DMS53 treated with DMSO at 0.1 percent for 48 hours (cell line): ENCODE measurements at regions not wholly inside any gene's neighbourhood (a gene's known extent, or its start where the extent isn't known, plus 50 kb on each side); places are given as distances from the start of the nearest gene placed in this dataset.

Experiments
- DNase-seq: peaks from one replicate; lab custom pipeline; 2025; ENCODE audit not compliant: unreplicated experiment; lab: John Stamatoyannopoulos, UW

DNA sequence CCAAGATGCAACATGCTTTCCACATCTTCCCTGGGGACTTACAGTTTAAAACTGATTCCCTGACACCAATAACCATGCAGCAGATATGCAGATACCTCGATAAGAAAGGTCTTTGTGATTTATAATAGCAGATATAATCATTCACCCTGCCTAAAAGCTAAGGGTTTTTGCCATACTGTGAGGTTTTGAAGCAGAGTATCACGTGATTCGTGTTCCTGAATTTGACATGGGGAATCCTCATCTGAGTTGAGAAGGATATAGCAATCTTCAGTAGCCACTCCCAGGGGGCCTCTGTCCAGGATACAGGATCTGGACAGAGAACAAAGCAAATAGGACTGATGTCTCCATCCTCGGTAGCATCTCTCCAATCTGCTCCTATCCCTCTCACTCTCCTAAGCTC is 79.1 kb upstream of the SDK2 start:
- no peak for DNase-seq

DNA sequence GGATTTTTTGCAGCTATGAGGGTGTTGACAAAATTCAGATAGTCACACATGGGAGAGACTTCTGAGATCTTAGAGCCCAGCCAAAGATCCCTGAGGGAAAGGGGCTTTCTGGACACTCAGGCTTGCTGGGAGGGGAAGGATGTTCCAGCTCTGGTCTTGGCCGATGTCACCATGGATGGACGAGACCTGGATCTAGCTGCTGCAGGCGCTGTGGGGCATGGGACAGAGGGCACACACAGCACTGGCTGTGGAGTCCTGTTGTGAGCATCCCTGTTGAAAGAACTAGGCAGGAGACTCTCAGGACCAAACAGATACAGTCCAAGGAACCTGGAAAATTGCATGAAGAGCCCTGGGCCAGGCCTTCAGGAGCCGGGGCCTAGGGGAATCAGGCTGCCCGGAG is 80.1 kb upstream of the SDK2 start:
- no peak for DNase-seq

GRCh38 chr17:73724990-73725389 is 80.7 kb upstream of the SDK2 start:
- DNase-seq = no peak

- no peak for DNase-seq
Measured at GRCh38 chr17:73725794-73726515, 81.7 kb upstream of the SDK2 start.

DNA sequence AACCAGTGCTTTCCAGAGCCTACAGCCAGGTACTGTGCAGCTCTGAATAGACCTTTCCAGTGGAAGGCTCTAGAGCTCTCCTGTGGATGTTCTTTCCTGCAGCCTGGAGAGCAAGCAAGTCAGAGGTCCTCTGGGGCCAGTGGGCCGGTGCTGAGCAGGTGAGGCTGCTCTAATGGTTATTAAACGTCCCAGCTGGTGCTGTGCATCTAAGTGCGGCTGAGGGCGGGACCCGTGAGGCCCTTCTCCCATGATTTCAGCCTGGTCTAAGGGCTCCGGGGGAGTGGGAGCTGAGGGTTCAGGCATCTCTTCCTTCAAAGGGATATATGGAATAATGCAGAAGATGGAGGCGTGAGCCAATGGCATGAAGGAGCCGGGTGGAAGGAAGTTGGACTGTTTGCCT is 83.7 kb upstream of the SDK2 start:
- no peak for DNase-seq

DNA sequence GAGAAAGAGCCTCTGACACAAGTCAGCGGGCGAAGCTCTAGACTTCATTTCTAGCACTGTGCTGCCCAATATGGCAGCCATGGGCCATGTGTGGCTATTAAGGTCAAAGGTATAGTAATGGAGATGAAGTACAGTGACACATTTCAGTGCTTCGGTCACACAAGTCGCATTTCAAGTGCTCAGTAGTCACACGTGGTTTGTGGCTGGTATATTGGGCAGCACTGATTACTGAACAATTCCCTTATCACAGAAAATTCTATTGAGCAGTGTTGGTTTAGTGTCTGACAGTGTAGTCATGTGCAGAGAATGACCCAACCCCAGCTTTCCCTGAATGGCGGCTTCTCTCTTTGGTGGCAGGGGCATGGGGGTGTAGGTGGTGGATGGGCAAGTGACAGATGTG is 84.9 kb upstream of the SDK2 start:
- no peak for DNase-seq

DNA sequence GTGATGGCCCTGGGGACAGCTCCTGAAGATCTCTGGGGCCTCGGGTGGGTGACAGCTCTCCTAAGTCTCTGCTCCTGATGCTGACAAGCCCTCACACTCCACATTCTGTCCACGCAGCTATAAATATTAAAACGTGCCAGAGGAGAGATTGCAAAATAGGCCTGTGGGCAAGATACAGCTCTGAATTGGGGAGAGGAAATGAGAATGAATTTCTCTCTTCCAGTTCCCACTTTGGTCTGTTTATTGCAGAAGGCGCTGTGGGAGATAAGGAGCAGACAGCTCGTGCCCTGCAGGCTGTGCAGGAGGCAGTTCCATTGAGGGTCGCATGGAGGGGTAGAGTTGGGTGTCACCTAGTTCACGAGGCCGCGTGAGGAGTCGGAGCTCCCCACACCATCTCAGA is 87.5 kb upstream of the SDK2 start:
- DNase-seq = no peak

- no peak for DNase-seq
Measured at GRCh38 chr17:73733517-73733916, 89.3 kb upstream of the SDK2 start.

DNA sequence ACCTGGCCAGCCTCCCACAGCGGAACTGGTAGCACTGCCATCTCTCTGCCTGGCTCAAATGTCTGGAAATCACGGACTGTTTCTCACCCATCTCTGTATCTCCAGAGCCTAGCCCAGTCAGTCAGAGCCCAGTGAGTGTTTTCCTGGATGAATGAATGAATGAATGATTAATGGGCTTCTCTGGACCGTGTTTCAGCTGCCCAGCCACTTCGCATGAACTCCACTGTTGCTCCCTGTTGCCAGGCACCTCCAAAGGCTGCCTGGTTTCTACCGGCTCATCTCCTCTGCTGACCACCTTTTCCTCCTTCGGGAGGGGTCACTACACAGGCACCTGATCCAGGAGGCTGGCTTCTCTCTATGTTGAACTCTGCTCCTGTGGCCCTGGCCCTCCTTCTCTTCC is 91.0 kb upstream of the SDK2 start:
- no peak for DNase-seq

GRCh38 chr17:73738751-73739575 is 94.7 kb upstream of the SDK2 start:
- no peak for DNase-seq

DNA sequence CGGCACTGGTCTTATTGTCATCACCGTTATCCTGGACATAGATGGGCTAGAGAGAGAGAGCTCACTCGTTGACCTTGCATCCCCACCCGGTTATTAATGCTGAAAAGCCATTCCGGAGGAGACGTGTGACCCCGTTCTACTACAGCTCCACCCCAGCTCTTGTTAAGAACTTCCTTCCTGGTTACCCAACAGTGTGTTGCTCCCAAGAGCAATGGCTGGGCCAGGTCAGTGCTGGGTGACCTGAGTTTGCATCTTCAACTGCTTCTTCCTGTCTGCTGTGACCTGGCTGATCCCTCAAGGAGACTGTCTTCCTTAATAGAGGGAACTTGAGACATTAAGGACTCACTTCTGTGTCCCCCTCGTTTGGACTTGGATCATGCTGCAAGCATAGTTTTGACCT is 96.1 kb upstream of the SDK2 start:
- DNase-seq = no peak

- DNase-seq = no peak
Measured at GRCh38 chr17:73742948-73743381, 98.7 kb upstream of the SDK2 start.

DNA sequence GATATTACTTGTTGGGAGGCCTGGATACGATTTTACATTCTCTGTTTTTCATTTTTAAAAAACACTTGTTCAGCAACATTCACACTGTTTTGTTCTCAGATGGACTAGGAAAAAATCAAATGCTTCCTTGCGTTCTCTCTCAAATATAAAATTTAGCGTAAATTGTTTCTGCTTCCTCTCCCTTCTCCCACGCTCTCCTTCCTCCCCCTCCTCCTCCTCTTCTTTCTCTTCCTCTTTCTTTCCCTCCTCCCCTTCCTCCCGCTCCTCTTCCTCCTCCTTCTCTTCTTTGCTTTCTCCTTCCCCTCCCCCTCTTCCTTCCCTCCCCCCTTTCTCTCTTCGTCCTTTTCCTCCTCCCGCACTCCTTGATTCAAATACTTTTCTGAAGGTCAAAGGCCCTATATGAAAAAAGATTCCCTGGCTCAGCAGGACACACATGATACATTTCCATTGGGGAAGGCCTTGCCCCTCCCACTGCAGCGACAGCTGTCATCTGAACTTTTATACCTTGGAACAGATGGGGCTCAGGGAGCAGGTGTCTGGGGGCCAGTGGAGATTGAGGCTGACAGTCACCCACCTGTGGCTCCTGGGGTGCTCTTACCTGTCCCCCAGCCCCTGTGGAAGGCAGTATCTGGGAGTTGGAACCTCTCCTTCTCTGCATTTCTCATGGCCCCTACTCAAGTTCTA is 99.4 kb upstream of the SDK2 start:
- peak; percentile 10 for DNase-seq

DNA sequence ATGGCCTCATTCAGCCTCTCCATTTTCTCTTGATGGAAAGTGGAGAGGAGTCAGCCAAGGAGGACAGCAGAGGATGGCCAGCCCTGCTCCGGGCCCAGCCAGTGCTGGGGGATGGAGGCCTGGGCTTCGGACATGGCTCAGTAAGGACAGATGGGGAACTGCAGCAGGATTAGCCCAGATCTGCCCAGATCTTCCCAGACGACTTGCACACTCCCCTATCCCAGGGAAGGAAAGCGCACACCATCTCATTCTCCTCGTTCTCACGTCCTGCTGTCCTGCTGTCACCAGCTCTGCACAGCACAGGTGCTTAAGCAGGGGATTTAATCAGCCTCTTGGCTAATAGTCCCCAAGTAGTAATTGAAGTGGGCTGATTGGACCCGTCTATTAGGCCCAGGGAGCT is 100.2 kb upstream of the SDK2 start:
- DNase-seq = no peak

DNA sequence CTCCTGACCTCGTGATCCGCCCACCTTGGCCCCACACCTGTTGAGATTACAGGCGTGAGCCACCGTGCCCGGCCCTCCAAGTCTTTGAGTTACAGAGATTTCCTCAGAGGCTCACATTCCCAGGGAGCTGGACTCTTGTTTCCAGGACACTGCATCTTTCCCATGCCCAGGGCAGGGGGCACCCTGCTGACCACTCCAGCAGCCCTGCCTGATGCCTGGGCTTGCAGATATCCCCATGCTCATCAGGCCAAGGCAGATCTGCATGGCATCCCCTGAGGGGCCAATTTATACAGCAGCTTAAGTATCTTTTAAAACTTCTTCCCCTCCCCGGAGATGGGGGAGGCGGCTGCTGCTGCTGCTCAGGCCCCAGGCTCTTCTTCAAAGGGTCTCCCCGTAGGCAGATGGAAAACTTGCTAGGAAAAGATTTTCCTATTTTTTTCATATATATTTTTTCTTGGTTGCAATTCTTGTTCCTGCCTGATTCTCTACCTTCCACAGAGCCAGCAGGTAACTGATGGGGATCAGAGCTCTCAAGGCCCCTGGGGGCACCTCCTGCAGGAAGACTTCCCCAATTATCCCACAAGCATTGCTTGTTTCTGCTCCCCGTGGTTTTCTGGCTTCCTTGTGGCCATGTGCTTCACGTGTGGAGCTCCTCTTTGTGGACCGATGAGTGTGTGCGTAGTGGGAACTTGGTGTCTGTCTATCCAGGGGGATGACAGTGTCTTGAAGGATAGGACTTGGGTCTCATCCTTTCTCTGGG is 102.2 kb upstream of the SDK2 start:
- DNase-seq = no peak

DNA sequence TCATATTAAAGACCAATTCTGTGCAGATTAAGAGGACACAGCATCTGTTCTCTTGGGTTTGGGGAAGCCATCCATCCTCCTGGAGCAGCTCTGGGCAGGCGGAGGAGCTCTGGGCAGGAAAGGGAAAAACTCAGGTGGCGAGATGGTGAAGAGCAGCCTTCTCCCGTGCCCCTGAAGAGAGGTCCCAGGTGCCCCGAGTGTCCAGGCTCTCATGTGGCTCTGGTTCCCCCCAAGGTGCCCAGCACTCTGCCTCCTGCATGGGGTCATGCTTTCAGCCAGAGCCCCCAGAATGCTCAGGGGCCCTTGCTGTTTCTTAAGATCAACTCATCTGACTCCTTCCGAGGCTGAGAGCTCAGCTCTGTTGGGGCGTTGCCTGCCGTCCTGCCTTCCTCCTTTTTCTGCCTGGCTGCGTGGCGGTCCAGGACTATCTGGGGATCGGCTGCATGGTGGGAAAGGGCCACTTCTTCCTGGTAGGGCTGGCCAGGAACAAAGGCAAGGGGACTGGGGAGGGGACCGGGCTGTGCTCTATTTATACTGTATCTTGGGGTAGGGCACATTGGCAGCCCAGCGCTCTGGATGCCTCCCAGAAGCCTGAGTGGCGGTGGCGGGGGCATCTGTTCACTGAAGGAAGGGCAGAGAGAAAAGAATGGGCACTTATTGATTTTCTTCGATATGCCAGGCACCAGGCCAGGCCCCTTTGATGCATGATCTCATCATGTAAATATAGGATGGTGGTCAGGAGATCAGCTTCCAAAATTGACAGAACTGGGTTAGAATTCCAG is 103.2 kb upstream of the SDK2 start:
- peak; percentile 36 for DNase-seq

GRCh38 chr17:73748508-73748907 is 104.3 kb upstream of the SDK2 start:
- peak; percentile 70 for DNase-seq

DNA sequence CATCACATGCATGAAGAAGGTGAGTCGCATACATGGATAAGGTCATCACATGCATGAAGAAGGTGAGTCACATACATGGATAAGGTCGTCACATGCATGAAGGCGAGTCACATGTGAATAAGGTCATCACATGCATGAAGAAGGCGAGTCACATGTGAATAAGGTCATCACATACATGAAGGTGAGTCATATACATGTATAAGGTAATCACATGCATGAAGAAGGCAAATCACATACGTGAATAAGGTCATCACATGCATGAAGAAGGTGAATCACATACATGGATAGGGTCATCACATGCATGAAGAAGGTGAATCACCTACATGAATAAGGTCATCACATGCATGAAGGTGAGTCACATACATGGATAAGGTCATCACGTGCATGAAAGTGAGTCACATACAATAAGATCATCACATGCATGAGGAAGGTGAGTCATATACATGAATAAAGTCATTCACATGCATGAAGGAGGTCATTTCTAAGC is 105.1 kb upstream of the SDK2 start:
- DNase-seq = peak; percentile 28

GRCh38 chr17:73749928-73750605 is 105.8 kb upstream of the SDK2 start:
- no peak for DNase-seq

GRCh38 chr17:73750975-73751374 is 106.7 kb upstream of the SDK2 start:
- DNase-seq = no peak
